Smooth muscle cell (in vitro differentiated cells): ENCODE measurements at regions not wholly inside any gene's neighbourhood (a gene's known extent, or its start where the extent isn't known, plus 50 kb on each side); places are given as distances from the start of the nearest gene placed in this dataset.

ENCODE experiments used
- DNase-seq: peaks from one replicate; lab custom pipeline; 2025; ENCODE audit not compliant: unreplicated experiment; lab: John Stamatoyannopoulos, UW
- H2AFZ ChIP-seq: fragments of 200-600 bp; sonication (generic); 2 replicates; pipeline ENCODE4 v1.6.0; 2016; ENCODE audit warnings: antibody characterized with exemption, low read depth, mild to moderate bottlenecking
- H3F3A ChIP-seq: fragments of 200-600 bp; sonication (generic); 2 replicates; pipeline ENCODE4 v1.6.0; 2017; ENCODE audit warnings: antibody characterized with exemption, low read depth
- H3K27ac ChIP-seq: fragments of 200-600 bp; sonication (generic); 2 replicates; pipeline ENCODE4 v1.5.1; 2016; ENCODE audit warnings: low read depth, mild to moderate bottlenecking
- H3K27me3 ChIP-seq: fragments of 200-600 bp; sonication (generic); 2 replicates; pipeline ENCODE4 v1.6.1; 2016; ENCODE audit warnings: low read depth, mild to moderate bottlenecking
- H3K36me3 ChIP-seq: fragments of 200-600 bp; sonication (generic); 2 replicates; pipeline ENCODE4 v1.5.1; 2016; ENCODE audit warnings: low read depth
- H3K4me1 ChIP-seq: fragments of 200-600 bp; sonication (generic); 2 replicates; pipeline ENCODE4 v1.5.1; 2016; ENCODE audit warnings: low read depth
- H3K4me2 ChIP-seq: fragments of 200-600 bp; sonication (generic); 2 replicates; pipeline ENCODE4 v1.6.0; 2016; ENCODE audit warnings: mild to moderate bottlenecking
- H3K4me3 ChIP-seq: fragments of 200-600 bp; sonication (generic); 2 replicates; pipeline ENCODE4 v1.5.1; 2016; ENCODE audit warnings: mild to moderate bottlenecking
- H3K79me2 ChIP-seq: fragments of 200-600 bp; sonication (generic); 2 replicates; pipeline ENCODE4 v1.6.0; 2016; ENCODE audit warnings: low read depth, mild to moderate bottlenecking
- H3K9ac ChIP-seq: fragments of 200-600 bp; sonication (generic); 2 replicates; pipeline ENCODE4 v1.6.0; 2016; ENCODE audit warnings: low read depth
- H3K9me3 ChIP-seq: fragments of 200-600 bp; sonication (generic); replicated peaks from 2 replicates; pipeline ENCODE4 v1.5.1; 2016; ENCODE audit warnings: low read depth
- H4K20me1 ChIP-seq: fragments of 200-600 bp; sonication (generic); 2 replicates; pipeline ENCODE4 v1.6.0; 2016; ENCODE audit warnings: low read depth
- CTCF ChIP-seq: fragments of 200-600 bp; sonication (generic); IDR thresholded peaks from 2 replicates; pipeline ENCODE4 v1.5.1; 2017; ENCODE audit warnings: borderline replicate concordance, mild to moderate bottlenecking, antibody characterized with exemption; ENCODE audit not compliant: insufficient read depth, poor library complexity, severe bottlenecking
- WGBS: methylation state at CpG from one replicate; pipeline ENCODE4 v1.1.7; 2016; ENCODE audit warnings: low lambda C conversion rate; 5-methylcytosine and 5-hydroxymethylcytosine counted together

- 92% methylated on average over 5 of the region's 5 CpGs for WGBS
- Histone ChIP-seq H3K4me1 (no peaks in the 10 kb centered on the region), H3K27me3 (no peaks in the 10 kb centered on the region), H3K9me3 (no peaks in the 10 kb centered on the region), H3K36me3 (no peaks in the 10 kb centered on the region), H3K4me3 (no peak overlapping the region), H3K79me2 (no peaks in the 10 kb centered on the region), H2AFZ (no peak overlapping the region), H3F3A (no peaks in the 10 kb centered on the region), H4K20me1 (no peaks in the 10 kb centered on the region), H3K9ac (no peak overlapping the region), H3K4me2 (no peak overlapping the region), H3K27ac (no peak overlapping the region)
- DNase-seq, result no peak
- TF ChIP-seq CTCF, result no peak
Measured at GRCh38 chr11:71194710-71195109, 57.7 kb downstream of the SHANK2 start.

- TF ChIP-seq CTCF, result no peak
- H3K4me2 ChIP-seq, result no peak overlapping the region
- H3K9me3 ChIP-seq, result no peaks in the 10 kb centered on the region
- DNase-seq, result no peak
- 95% methylated on average over 10 of the region's 10 CpGs for WGBS
- no peaks in the 10 kb centered on the region for H4K20me1 ChIP-seq
- no peaks in the 10 kb centered on the region for H3K27me3 ChIP-seq
- no peaks in the 10 kb centered on the region for H3F3A ChIP-seq
- no peaks in the 10 kb centered on the region for H3K79me2 ChIP-seq
- no peaks in the 10 kb centered on the region for H3K4me1 ChIP-seq
- no peak overlapping the region for H3K27ac ChIP-seq
- H3K4me3 ChIP-seq, result no peak overlapping the region
- no peak overlapping the region for H3K9ac ChIP-seq
- H2AFZ ChIP-seq, result no peak overlapping the region
- H3K36me3 ChIP-seq, result no peaks in the 10 kb centered on the region
Measured at GRCh38 chr11:71193431-71193830, 58.9 kb downstream of the SHANK2 start.

GRCh38 chr11:71192629-71193028, 59.7 kb downstream of the SHANK2 start:
- Histone ChIP-seq H3K27me3 (no peaks in the 10 kb centered on the region), H3K4me2 (no peak overlapping the region), H3K36me3 (no peaks in the 10 kb centered on the region), H3K9ac (no peak overlapping the region), H3K9me3 (no peaks in the 10 kb centered on the region), H3K4me3 (no peak overlapping the region), H3K79me2 (no peaks in the 10 kb centered on the region), H3K27ac (no peak overlapping the region), H3K4me1 (no peaks in the 10 kb centered on the region), H4K20me1 (no peaks in the 10 kb centered on the region), H2AFZ (no peak overlapping the region), H3F3A (no peaks in the 10 kb centered on the region)
- TF ChIP-seq CTCF, result no peak
- 94% methylated on average over 3 of the region's 3 CpGs for WGBS
- DNase-seq, result no peak

GRCh38 chr11:71191201-71191600, 61.2 kb downstream of the SHANK2 start:
- WGBS, result 93% methylated on average over 8 of the region's 8 CpGs
- Histone ChIP-seq H3K36me3 (no peaks in the 10 kb centered on the region), H3K4me1 (no peaks in the 10 kb centered on the region), H3K9me3 (no peaks in the 10 kb centered on the region), H3K4me3 (no peak overlapping the region), H3K79me2 (no peaks in the 10 kb centered on the region), H3K9ac (no peak overlapping the region), H3K27ac (no peak overlapping the region), H4K20me1 (no peaks in the 10 kb centered on the region), H3F3A (no peaks in the 10 kb centered on the region), H2AFZ (no peak overlapping the region), H3K27me3 (no peaks in the 10 kb centered on the region), H3K4me2 (no peak overlapping the region)
- DNase-seq, result no peak
- no peak for TF ChIP-seq CTCF
